Uterus (tissue), 2 donors: ENCODE measurements at regions not wholly inside any gene's neighbourhood (a gene's known extent, or its start where the extent isn't known, plus 50 kb on each side); places are given as distances from the start of the nearest gene placed in this dataset.

Experiments
- CTCF ChIP-seq, 4 experiments: fragments of 200-600 bp in 2 of 4; fragments of 450-650 bp in 2 of 4; sonication (generic) in 2 of 4; IDR thresholded peaks; one replicate each; pipeline ENCODE4 v1.5.1; 2016 to 2019; ENCODE audit warnings: antibody characterized with exemption in 4 of 4, mild to moderate bottlenecking in 2 of 4, moderate library complexity in 1 of 4
- POLR2A ChIP-seq, 2 donors: fragments of 450-650 bp; IDR thresholded peaks; one replicate each; pipeline ENCODE4 v1.6.1; 2016; ENCODE audit warnings: antibody characterized with exemption in 2 of 2, mild to moderate bottlenecking in 1 of 2, moderate library complexity in 1 of 2

GRCh38 chr18:7393080-7393479 is 162.2 kb downstream of the LRRC30 start:
- no peak for TF ChIP-seq POLR2A (IDR thresholded peaks at IDR 0.05)
- no peak for TF ChIP-seq CTCF (IDR thresholded peaks at IDR 0.05)
